ENCODE measurements at regions not wholly inside any gene's neighbourhood (a gene's known extent, or its start where the extent isn't known, plus 50 kb on each side); places are given as distances from the start of the nearest gene placed in this dataset.

DNA sequence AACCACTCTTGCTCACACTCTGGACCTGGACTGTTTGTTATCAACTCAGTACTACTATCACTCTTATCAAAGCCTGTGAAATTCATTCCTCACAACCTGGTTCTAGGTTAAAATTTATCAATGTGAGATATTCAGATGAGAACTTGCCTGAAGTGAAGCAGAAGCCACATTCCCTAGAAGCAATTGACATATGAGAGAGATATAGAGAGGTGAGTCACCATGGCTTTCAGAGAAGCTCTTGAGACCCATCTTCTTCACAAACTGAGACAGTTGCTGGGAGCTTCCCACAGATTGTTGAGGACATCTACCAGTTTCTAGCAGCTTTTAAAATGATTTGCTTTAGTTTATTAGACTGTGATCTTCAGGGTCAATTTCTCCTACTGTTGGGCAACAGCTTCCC lies 316.9 kb upstream of the TET2 start:
- no peak for ATAC-seq
- TF ChIP-seq POLR2A (IDR thresholded peaks at IDR 0.05), result no peak
- no peak for TF ChIP-seq POLR2AphosphoS5 (IDR thresholded peaks at IDR 0.05)
- TF ChIP-seq EP300 (IDR thresholded peaks at IDR 0.05), result no peak
- TF ChIP-seq, protein P1, sequence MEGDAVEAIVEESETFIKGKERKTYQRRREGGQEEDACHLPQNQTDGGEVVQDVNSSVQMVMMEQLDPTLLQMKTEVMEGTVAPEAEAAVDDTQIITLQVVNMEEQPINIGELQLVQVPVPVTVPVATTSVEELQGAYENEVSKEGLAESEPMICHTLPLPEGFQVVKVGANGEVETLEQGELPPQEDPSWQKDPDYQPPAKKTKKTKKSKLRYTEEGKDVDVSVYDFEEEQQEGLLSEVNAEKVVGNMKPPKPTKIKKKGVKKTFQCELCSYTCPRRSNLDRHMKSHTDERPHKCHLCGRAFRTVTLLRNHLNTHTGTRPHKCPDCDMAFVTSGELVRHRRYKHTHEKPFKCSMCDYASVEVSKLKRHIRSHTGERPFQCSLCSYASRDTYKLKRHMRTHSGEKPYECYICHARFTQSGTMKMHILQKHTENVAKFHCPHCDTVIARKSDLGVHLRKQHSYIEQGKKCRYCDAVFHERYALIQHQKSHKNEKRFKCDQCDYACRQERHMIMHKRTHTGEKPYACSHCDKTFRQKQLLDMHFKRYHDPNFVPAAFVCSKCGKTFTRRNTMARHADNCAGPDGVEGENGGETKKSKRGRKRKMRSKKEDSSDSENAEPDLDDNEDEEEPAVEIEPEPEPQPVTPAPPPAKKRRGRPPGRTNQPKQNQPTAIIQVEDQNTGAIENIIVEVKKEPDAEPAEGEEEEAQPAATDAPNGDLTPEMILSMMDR (IDR thresholded peaks at IDR 0.05), result no peak
- H3K4me3 ChIP-seq, result no peak overlapping the region
- no peaks in the 10 kb centered on the region for H3K9me3 ChIP-seq
- H3K27me3 ChIP-seq, result no peaks in the 10 kb centered on the region
- no peak overlapping the region for H3K27ac ChIP-seq
- H3K36me3 ChIP-seq, result no peaks in the 10 kb centered on the region
- H3K4me1 ChIP-seq, result no peaks in the 10 kb centered on the region

- Histone ChIP-seq H3K36me3 (no peaks in the 10 kb centered on the region), H3K4me3 (no peak overlapping the region), H3K27ac (no peak overlapping the region), H3K9me3 (no peaks in the 10 kb centered on the region), H3K4me1 (no peaks in the 10 kb centered on the region), H3K27me3 (no peaks in the 10 kb centered on the region)
- 97 to 100% methylated on average over 3 of the region's 3 CpGs for WGBS, 2 donors (ENCODE audit: low coverage in 1 of 2)
- no peak for TF ChIP-seq POLR2AphosphoS5 (IDR thresholded peaks at IDR 0.05)
- no peak for TF ChIP-seq POLR2A (IDR thresholded peaks at IDR 0.05)
- TF ChIP-seq EP300 (IDR thresholded peaks at IDR 0.05), result no peak
- TF ChIP-seq, protein P1 (IDR thresholded peaks at IDR 0.05), result no peak
- ATAC-seq, result no peak
Measured at GRCh38 chr4:104848597-104849225, 298.0 kb upstream of the TET2 start.

DNA sequence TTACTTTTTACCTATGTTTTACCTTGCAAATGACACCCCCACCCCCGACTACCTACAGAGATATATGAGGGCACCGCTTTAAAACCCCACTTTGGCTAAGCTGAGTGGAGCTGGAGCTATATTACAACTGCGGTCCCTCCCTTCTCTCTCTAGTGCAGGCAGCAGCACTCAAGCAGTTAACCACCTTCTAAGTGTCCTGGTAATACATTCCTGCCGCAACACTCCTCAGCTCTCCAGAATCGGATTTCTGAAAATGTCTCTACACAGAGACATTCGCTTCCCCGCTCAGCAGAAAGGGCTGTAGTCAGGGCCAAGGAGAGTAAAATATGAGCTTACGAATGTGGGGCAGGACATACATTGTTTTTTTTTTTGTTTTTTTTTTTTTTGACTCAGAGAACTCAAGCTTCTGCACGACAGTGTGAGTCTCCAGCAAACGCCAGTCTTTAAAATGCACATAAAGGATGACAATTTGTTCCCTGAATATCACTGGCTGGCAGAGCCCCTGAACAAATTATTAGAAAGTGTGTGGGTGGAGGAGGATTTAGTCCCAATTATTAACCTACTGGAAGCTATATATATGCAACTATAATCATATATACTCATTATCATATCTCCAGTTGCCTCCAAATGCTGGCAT lies 287.0 kb upstream of the TET2 start:
- H3K4me3 ChIP-seq, result no peak overlapping the region
- TF ChIP-seq EP300 (IDR thresholded peaks at IDR 0.05) (no peak), POLR2AphosphoS5 (IDR thresholded peaks at IDR 0.05) (no peak), POLR2A (IDR thresholded peaks at IDR 0.05) (no peak)
- TF ChIP-seq, protein P1 (IDR thresholded peaks at IDR 0.05), result no peak
- H3K27ac ChIP-seq, result no peak overlapping the region
- ATAC-seq, result no peak
- 24 to 27% methylated on average over 7 to 10 of the region's 10 CpGs for WGBS, 2 donors (ENCODE audit: low coverage in 1 of 2)
- H3K27me3 ChIP-seq, result no peaks in the 10 kb centered on the region
- no peaks in the 10 kb centered on the region for H3K9me3 ChIP-seq
- H3K36me3 ChIP-seq, result no peaks in the 10 kb centered on the region
- peaks cover 0 to 10% (median 3%) of the 10 kb centered on the region in 3 donors for H3K4me1 ChIP-seq

- Histone ChIP-seq H3K27me3 (no peaks in the 10 kb centered on the region), H3K27ac (no peak overlapping the region), H3K9me3 (no peaks in the 10 kb centered on the region), H3K4me3 (no peak overlapping the region), H3K4me1 (peaks cover 0 to 10% (median 3%) of the 10 kb centered on the region in 3 donors), H3K36me3 (no peaks in the 10 kb centered on the region)
- peak; percentile 53 for ATAC-seq
- TF ChIP-seq, protein P1 (IDR thresholded peaks at IDR 0.05), result peak; percentile 87 to 91 (median 90)
- no peak for TF ChIP-seq POLR2AphosphoS5 (IDR thresholded peaks at IDR 0.05)
- WGBS, 2 donors (ENCODE audit: low coverage in 1 of 2), result 17 to 22% methylated on average over 4 of the region's 4 CpGs
Measured at GRCh38 chr4:104860238-104861123, 286.2 kb upstream of the TET2 start.
